A673 (cell line): ENCODE measurements at regions not wholly inside any gene's neighbourhood (a gene's known extent, or its start where the extent isn't known, plus 50 kb on each side); places are given as distances from the start of the nearest gene placed in this dataset.

Source experiments
- BruUV-seq: library from RNA; stranded (reverse); fragments of 400-500 nt; replicated peaks from 2 replicates; lab custom pipeline; 2021; lab: Mats Ljungman, UMichigan
- CTCF ChIA-PET: fragments of 300-600 bp; sonication (Branson Sonifier 250); formaldehyde crosslinking; loops from one replicate; lab custom pipeline; 2022; ENCODE audit warnings: antibody characterized with exemption; lab: Charles Lee
- POLR2A ChIA-PET: fragments of 300-600 bp; sonication (Branson Sonifier 250); formaldehyde crosslinking; loops from one replicate; lab custom pipeline; 2022; ENCODE audit warnings: antibody characterized with exemption; ENCODE audit not compliant: low non-redundant PET; lab: Charles Lee
- DNase-seq: peaks from one replicate; pipeline ENCODE4 v3.0.0-alpha.2; 2015; ENCODE audit warnings: low spot score
- H3K27ac ChIP-seq: fragments of 200-600 bp; sonication (generic); 2 replicates; pipeline ENCODE4 v1.5.1; 2016; ENCODE audit warnings: mixed run types, low read depth, mild to moderate bottlenecking, mixed read lengths, antibody characterized with exemption, low read length; ENCODE audit not compliant: poor library complexity, severe bottlenecking
- H3K27me3 ChIP-seq: fragments of 200-600 bp; sonication (generic); replicated peaks from 2 replicates; pipeline ENCODE4 v1.6.1; 2017; ENCODE audit warnings: mixed run types, low read depth, mild to moderate bottlenecking, mixed read lengths, antibody characterized with exemption, low read length; ENCODE audit not compliant: insufficient read depth, poor library complexity
- H3K36me3 ChIP-seq: fragments of 200-600 bp; sonication (generic); 2 replicates; pipeline ENCODE4 v1.6.1; 2016; ENCODE audit warnings: mixed run types, mild to moderate bottlenecking, mixed read lengths, antibody characterized with exemption, low read length; ENCODE audit not compliant: insufficient read depth, poor library complexity, severe bottlenecking
- H3K4me1 ChIP-seq: fragments of 200-600 bp; sonication (generic); 2 replicates; pipeline ENCODE4 v1.6.1; 2017; ENCODE audit warnings: mixed run types, mild to moderate bottlenecking, mixed read lengths, antibody characterized with exemption, low read length; ENCODE audit not compliant: insufficient read depth, poor library complexity, severe bottlenecking
- H3K4me3 ChIP-seq: fragments of 200-600 bp; sonication (generic); 2 replicates; pipeline ENCODE4 v1.5.1; 2016; ENCODE audit warnings: low read depth, mixed run types, mild to moderate bottlenecking, mixed read lengths, low read length; ENCODE audit not compliant: poor library complexity, severe bottlenecking
- H3K9me3 ChIP-seq: fragments of 200-600 bp; sonication (generic); 2 replicates; pipeline ENCODE4 v1.6.1; 2016; ENCODE audit warnings: mixed run types, low read depth, mild to moderate bottlenecking, mixed read lengths, antibody characterized with exemption, low read length; ENCODE audit not compliant: poor library complexity, severe bottlenecking
- EZH2 ChIP-seq: fragments of 200-600 bp; sonication (generic); IDR thresholded peaks from 2 replicates; pipeline ENCODE4 v1.6.1; 2017; ENCODE audit warnings: borderline replicate concordance, low read depth, mild to moderate bottlenecking, mixed read lengths, antibody characterized with exemption, low read length; ENCODE audit not compliant: poor library complexity, severe bottlenecking
- intact Hi-C: fragments of 100-400 bp; cut with micrococcal nuclease; formaldehyde crosslinking; loops from one replicate; pipeline ENCODE4 v1.10.0; 2022; ENCODE audit not compliant: unreplicated experiment
- TF ChIP-seq, protein P1 (sequence below): fragments of 300-800, 200-600 bp; sonication (generic); conservative IDR thresholded peaks from 2 replicates; pipeline ENCODE4 v1.5.1; 2017; ENCODE audit warnings: low read depth, mild to moderate bottlenecking, antibody characterized with exemption, low read length, moderate library complexity, mixed read lengths

DNA sequence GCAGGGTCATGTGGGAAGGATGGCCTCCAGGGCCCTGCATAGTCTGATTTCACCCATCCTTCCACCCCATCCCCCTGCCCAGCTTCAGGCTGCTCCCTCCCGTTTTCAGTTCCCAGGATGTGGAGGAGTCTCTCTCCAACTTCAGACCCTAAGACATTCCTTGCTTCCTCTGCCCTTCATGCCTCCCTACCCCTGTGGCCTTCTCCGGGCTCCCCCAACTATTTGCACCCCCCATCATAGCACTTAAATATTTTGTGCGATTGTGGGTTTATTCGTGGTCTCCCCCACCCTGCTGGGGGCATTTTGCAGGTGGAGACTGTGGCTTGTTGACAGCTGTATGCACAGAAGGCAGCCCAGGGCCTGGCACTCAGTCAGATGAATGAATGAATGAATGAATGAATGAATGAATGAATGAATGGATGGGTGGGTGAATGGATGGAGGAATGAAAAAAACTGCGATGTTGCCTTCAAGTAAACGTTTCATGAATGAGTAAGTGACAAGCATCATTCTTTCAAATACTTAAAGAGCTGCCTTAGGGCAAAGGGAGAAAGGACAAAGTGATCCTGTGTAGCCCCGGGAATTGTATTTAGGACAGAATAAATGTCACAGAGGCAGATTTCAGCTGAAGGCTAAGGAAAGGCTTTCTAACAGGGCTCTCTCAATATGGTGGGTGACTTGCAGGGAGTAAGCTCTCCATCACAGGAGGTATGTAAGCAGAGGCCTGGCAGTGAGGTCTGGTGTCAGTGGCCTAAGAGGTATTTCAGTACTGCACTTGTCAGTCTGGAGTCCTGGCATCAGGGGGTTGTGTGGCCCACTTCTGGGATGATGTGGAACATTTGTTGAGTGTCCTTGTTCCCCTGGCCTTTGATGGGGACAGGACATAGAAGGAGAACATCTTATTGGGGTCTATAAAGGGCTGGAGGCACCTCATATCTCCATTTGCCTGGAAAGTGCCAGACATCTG lies 156.4 kb downstream of the PTPRU start:
- ChIA-PET POLR2A (no interaction called here), CTCF (no interaction called here)
- Histone ChIP-seq H3K27ac (no peak overlapping the region), H3K27me3 (no peaks in the 10 kb centered on the region), H3K36me3 (no peaks in the 10 kb centered on the region), H3K9me3 (no peaks in the 10 kb centered on the region), H3K4me1 (no peaks in the 10 kb centered on the region), H3K4me3 (no peak overlapping the region)
- no peak for TF ChIP-seq EZH2
- TF ChIP-seq, protein P1, sequence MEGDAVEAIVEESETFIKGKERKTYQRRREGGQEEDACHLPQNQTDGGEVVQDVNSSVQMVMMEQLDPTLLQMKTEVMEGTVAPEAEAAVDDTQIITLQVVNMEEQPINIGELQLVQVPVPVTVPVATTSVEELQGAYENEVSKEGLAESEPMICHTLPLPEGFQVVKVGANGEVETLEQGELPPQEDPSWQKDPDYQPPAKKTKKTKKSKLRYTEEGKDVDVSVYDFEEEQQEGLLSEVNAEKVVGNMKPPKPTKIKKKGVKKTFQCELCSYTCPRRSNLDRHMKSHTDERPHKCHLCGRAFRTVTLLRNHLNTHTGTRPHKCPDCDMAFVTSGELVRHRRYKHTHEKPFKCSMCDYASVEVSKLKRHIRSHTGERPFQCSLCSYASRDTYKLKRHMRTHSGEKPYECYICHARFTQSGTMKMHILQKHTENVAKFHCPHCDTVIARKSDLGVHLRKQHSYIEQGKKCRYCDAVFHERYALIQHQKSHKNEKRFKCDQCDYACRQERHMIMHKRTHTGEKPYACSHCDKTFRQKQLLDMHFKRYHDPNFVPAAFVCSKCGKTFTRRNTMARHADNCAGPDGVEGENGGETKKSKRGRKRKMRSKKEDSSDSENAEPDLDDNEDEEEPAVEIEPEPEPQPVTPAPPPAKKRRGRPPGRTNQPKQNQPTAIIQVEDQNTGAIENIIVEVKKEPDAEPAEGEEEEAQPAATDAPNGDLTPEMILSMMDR: no peak
- intact Hi-C loops: no loop called here
- no TSS peak for BruUV-seq
- DNase-seq: no peak

- ChIA-PET CTCF (no interaction called here), POLR2A (interaction anchor here (0.6 kb wide), 1 partner anchor 725 kb away, joined by 3 read pairs; no protein-coding TSS in a partner anchor)
- H3K4me1 ChIP-seq: no peaks in the 10 kb centered on the region
- H3K27ac ChIP-seq: no peak overlapping the region
- BruUV-seq: no TSS peak
- H3K4me3 ChIP-seq: no peak overlapping the region
- H3K36me3 ChIP-seq: no peaks in the 10 kb centered on the region
- TF ChIP-seq EZH2: no peak
- no peaks in the 10 kb centered on the region for H3K27me3 ChIP-seq
- intact Hi-C loops: no loop called here
- H3K9me3 ChIP-seq: no peaks in the 10 kb centered on the region
- no peak for DNase-seq
These were observed 155.7 kb downstream of the PTPRU start for GRCh38 chr1:29392036-29392435.

DNA sequence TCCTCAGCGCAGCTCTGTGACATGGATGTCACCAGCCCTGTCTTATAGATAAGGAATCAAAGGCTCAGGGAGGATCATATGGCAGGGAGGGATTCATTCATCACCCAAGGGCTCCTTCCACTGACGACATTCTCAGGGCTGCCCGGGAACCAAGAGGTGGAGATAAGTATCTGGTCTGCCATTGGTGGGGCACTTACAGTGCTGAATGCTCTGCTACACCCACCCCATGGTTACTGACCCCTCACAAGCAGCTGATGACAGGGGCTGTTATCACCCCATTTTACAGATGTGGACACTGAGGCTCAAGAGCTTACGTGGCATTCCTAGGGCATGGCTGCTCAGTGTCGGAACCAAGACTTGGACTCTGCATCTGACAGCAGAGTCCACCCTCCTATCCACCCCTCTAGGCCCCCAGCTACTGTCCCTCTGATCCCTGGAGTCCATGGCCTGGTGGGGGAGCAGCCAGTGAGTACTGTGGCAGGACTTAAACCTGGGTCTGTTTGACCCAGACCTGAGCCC lies 155.1 kb downstream of the PTPRU start:
- no peaks in the 10 kb centered on the region for H3K36me3 ChIP-seq
- no peak overlapping the region for H3K4me3 ChIP-seq
- CTCF ChIA-PET: no interaction called here
- no peak for DNase-seq
- H3K9me3 ChIP-seq: no peaks in the 10 kb centered on the region
- H3K4me1 ChIP-seq: no peaks in the 10 kb centered on the region
- POLR2A ChIA-PET: interaction anchor here (0.6 kb wide), 2 partner anchors 663 to 724 kb away, joined by 3 to 4 read pairs; no protein-coding TSS in a partner anchor
- TF ChIP-seq, protein P1: no peak
- TF ChIP-seq EZH2: no peak
- BruUV-seq: no TSS peak
- intact Hi-C loops: no loop called here
- H3K27ac ChIP-seq: no peak overlapping the region
- no peaks in the 10 kb centered on the region for H3K27me3 ChIP-seq
